ENCODE measurements at regions not wholly inside any gene's neighbourhood (a gene's known extent, or its start where the extent isn't known, plus 50 kb on each side); places are given as distances from the start of the nearest gene placed in this dataset.

DNA sequence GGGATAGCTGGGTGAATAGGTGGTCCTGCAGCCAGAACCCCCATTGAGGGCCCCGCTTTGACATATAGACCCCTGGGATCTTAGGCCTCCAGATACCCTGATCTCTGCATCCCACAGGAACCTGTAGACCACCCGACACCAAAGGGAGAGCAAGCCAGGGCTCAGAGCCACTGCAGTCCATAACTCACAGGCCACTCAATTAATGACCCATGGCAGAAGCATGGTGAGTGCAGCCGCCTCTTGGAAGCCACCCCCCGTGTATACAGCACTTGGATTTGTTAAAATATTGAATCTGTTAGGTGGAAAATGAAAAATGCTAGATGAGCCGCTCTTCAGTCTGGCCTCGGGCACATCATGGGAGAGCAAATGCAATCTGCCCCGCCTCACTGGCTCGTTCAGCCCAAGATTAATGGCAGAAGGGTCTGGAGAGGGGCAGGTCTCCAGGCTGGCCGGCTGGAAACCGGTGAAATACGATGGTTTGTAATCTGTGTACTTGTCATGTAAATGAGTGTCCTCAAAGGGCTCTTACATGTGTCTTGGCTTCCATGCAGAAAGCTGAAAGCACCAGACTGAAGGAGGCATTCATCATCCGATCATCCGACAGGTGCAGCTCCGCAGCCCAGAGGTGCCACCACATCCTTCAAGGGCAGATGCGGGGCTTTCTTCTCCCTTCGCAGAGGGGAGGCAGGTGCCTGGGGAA is 111.3 kb downstream of the OLFM1 start:
- Histone ChIP-seq H2BK5ac (ENCODE audit: low read depth, low read length, poor library complexity, severe bottlenecking) (no peak overlapping the region), H4K20me1 (ENCODE audit: insufficient read depth, low read length) (no peaks in the 10 kb centered on the region), H3K56ac (ENCODE audit: extremely low read depth, insufficient read depth, low read length) (no peak overlapping the region), H3K79me1 (ENCODE audit: low read depth in 1 of 2, low read length in 2 of 2) (no peaks in the 10 kb centered on the region), H3K4ac (ENCODE audit: low read depth, low read length) (no peak overlapping the region), H2AFZ (replicated peaks; ENCODE audit: low read length, poor library complexity) (no peak overlapping the region), H3K9me3 (ENCODE audit: control insufficient read depth, insufficient read depth, low read length) (peaks cover 39% of the 10 kb centered on the region), H3K4me1 (ENCODE audit: control insufficient read depth, insufficient read depth, low read length) (no peaks in the 10 kb centered on the region), H3K27ac (ENCODE audit: insufficient read depth, low read length) (no peak overlapping the region), H3K23ac (ENCODE audit: low read depth, low read length) (no peak overlapping the region), H2BK15ac (ENCODE audit: low read depth, low read length) (no peak overlapping the region), H4K5ac (ENCODE audit: low read depth, low read length) (no peak overlapping the region), H4K8ac (ENCODE audit: low read depth in 2 of 2, low read length in 2 of 2) (no peak overlapping the region), H2AK9ac (replicated peaks; ENCODE audit: low read depth, low read length, poor library complexity) (no peak overlapping the region), H2AK5ac (ENCODE audit: low read depth, low read length) (no peak overlapping the region), H3K4me2 (ENCODE audit: low read depth, low read length) (no peak overlapping the region), H4K91ac (ENCODE audit: insufficient read depth, low read depth, low read length) (no peak overlapping the region), H3K18ac (ENCODE audit: low read depth, low read length) (no peak overlapping the region), H2BK120ac (ENCODE audit: low read depth, low read length) (no peak overlapping the region), H3K4me3 (ENCODE audit: insufficient read depth, low read depth, low read length) (no peak overlapping the region), H3K9ac (ENCODE audit: low read depth, low read length) (no peak overlapping the region), H3K9me1 (ENCODE audit: insufficient read depth, low read length) (no peaks in the 10 kb centered on the region), H3K36me3 (ENCODE audit: control insufficient read depth, insufficient read depth, low read length) (no peaks in the 10 kb centered on the region), H2BK20ac (ENCODE audit: low read depth, low read length) (no peak overlapping the region), H3K27me3 (ENCODE audit: control insufficient read depth, insufficient read depth, low read length) (no peaks in the 10 kb centered on the region), H3K14ac (replicated peaks; ENCODE audit: low read depth, low read length) (no peak overlapping the region)
- intact Hi-C loops (cut with micrococcal nuclease) (no loop called here), in situ Hi-C loops (cut with MboI; ENCODE audit: low sequenced_read_pairs) (no loop called here), dilution Hi-C loops (cut with HindIII; ENCODE audit: low sequenced_read_pairs, unreplicated experiment) (no loop called here)
- POLR2A ChIA-PET (ENCODE audit: unreplicated experiment), result no interaction called here
- DNase-seq (no peak), ATAC-seq (ENCODE audit: low read depth) (no peak)
- BruUV-seq (replicated peaks), result no TSS peak
- CTCF ChIA-PET, result no interaction called here
- TF ChIP-seq CEBPB (IDR thresholded peaks at IDR 0.05; ENCODE audit: low read depth, low read length) (no peak), MAZ (IDR thresholded peaks at IDR 0.05; ENCODE audit: borderline replicate concordance, low read depth, low read length) (no peak)
- WGBS, 2 experiments (ENCODE audit: extremely low coverage in 2 of 2, insufficient read length in 1 of 2), result 10% methylated on average over 2 of the region's 16 CpGs; no CpG with 5 or more reads in 1 of the 2 experiments

All from IMR-90 (cell line).